HEK293T (cell line): ENCODE measurements at regions not wholly inside any gene's neighbourhood (a gene's known extent, or its start where the extent isn't known, plus 50 kb on each side); places are given as distances from the start of the nearest gene placed in this dataset.

Source experiments
- FOXK2 ChIP-seq: fragments of 450-650 bp; IDR thresholded peaks from 2 replicates; pipeline ENCODE4 v1.6.1; 2016; ENCODE audit warnings: mild to moderate bottlenecking
- SP1 ChIP-seq: fragments of 450-650 bp; IDR thresholded peaks from 2 replicates; pipeline ENCODE4 v1.6.1; 2017
- SUZ12 ChIP-seq: fragments of 450-650 bp; IDR thresholded peaks from 2 replicates; pipeline ENCODE4 v1.6.1; 2016; ENCODE audit warnings: mild to moderate bottlenecking
- ZNF384 ChIP-seq: fragments of 450-650 bp; IDR thresholded peaks from 2 replicates; pipeline ENCODE4 v1.6.1; 2016

DNA sequence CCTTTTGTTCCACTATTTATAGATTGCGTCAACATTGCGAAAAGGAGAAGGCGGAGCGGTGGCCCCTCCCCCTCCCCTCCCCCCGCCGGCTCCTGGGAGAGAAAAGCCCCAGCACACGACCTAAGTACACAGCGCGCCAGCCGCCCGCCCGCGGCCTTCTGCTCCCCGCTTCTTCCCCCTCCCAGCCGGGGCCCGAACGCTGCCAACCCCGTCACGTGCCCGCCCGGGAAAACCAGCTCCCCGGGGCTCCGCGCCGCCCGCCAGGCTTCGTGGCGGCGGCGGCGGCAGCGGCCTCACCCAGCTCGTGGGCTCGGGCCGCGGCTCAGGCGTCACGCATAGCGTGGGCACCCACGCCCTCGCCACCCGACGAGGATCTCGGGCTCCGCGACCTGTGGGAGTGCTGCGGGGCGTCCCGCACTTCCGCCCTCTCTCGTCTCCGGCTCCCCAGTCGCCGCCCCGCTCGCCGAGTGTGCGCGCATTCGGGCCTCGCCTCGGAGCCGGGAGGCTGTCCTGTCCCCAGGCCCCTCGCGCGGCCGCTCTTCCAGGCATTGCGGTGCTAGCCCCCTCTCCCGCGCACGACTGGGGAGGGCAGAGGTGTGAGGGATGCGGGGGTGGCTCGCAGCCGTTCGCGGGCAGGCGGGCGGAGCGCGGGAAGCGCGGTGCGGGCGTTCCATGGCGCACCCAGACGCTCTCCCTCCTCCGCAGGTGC is 110.5 kb downstream of the KCNRG start:
- TF ChIP-seq SUZ12 (no peak), ZNF384 (no peak), SP1 (no peak), FOXK2 (no peak)
